Body of pancreas (tissue), 4 donors: ENCODE measurements at regions not wholly inside any gene's neighbourhood (a gene's known extent, or its start where the extent isn't known, plus 50 kb on each side); places are given as distances from the start of the nearest gene placed in this dataset.

Experiments
- CTCF ChIP-seq, 7 experiments: fragments of 450-650 bp in 4 of 7; fragments of 200-600 bp in 3 of 7; sonication (generic) in 3 of 7; IDR thresholded peaks; one replicate each; pipeline ENCODE4 v1.5.1; 2016 to 2019; ENCODE audit warnings: antibody characterized with exemption in 7 of 7
- POLR2A ChIP-seq, 3 donors: fragments of 450-650 bp; IDR thresholded peaks; one replicate each; pipeline ENCODE4 v1.6.1; 2016; ENCODE audit warnings: antibody characterized with exemption in 3 of 3, mild to moderate bottlenecking in 2 of 3

GRCh38 chr4:175034007-175034406 lies 115.8 kb downstream of the ADAM29 start:
- TF ChIP-seq CTCF (IDR thresholded peaks at IDR 0.05) (no peak), POLR2A (IDR thresholded peaks at IDR 0.05) (no peak)
